Stomach (tissue), 8 donors: ENCODE measurements at regions not wholly inside any gene's neighbourhood (a gene's known extent, or its start where the extent isn't known, plus 50 kb on each side); places are given as distances from the start of the nearest gene placed in this dataset.

Source experiments
- DNase-seq, 2 donors: peaks; one replicate each; pipeline versions ENCODE4 v3.0.0 to v3.0.0-alpha.2; 2013 to 2019
- H3K27ac ChIP-seq, 5 donors: fragments of 200-600 bp in 4 of 5; sonication (generic) in 4 of 5; one replicate each; pipeline ENCODE4 v1.5.1; 2013 to 2019; ENCODE audit warnings: mild to moderate bottlenecking in 1 of 5, moderate library complexity in 1 of 5
- H3K27me3 ChIP-seq, 3 donors: fragments of 200-600 bp; sonication (generic); one replicate each; pipeline ENCODE4 v1.5.1; 2017 to 2019; ENCODE audit warnings: mixed run types in 1 of 3
- H3K36me3 ChIP-seq, 4 donors: fragments of 200-600 bp; sonication (generic); 1 replicate in 3 of 4; 2 replicates in 1 of 4; pipeline ENCODE4 v1.5.1; 2016 to 2019
- H3K4me1 ChIP-seq, 4 donors: fragments of 200-600 bp; sonication (generic); one replicate each; pipeline ENCODE4 v1.5.1; 2016 to 2019
- H3K4me3 ChIP-seq, 4 donors: fragments of 200-600 bp; sonication (generic) in 3 of 4; one replicate each; pipeline ENCODE4 v1.5.1; 2016 to 2019; ENCODE audit warnings: mild to moderate bottlenecking in 1 of 4
- H3K9me3 ChIP-seq, 4 donors: fragments of 200-600 bp; sonication (generic); one replicate each; pipeline ENCODE4 v1.5.1; 2016 to 2019
- EP300 ChIP-seq: sonication (generic); formaldehyde crosslinking; IDR thresholded peaks from one replicate; pipeline ENCODE4 v1.6.1; 2017; ENCODE audit warnings: antibody characterized with exemption
- POLR2A ChIP-seq, 4 donors: fragments of 450-650 bp; IDR thresholded peaks; one replicate each; pipeline ENCODE4 v1.6.1; 2016; ENCODE audit warnings: antibody characterized with exemption in 4 of 4, control low read depth in 2 of 4, mild to moderate bottlenecking in 1 of 4, moderate library complexity in 1 of 4
- POLR2AphosphoS5 ChIP-seq, 3 donors: sonication (generic); formaldehyde crosslinking; IDR thresholded peaks; one replicate each; pipeline ENCODE4 v1.6.1; 2016; ENCODE audit warnings: antibody characterized with exemption in 3 of 3
- WGBS, 5 donors: extraction: QIAGEN DNeasy Blood & Tissue Kit in 3 of 5; methylation state at CpG; one replicate each; pipeline versions ENCODE4 v1.1.5 to v1.1.7; 2013 to 2018; 5-methylcytosine and 5-hydroxymethylcytosine counted together
- intact Hi-C: fragments of 100-400 bp; cut with DNase I; formaldehyde crosslinking; loops from one replicate; pipeline ENCODE4 v1.15.1; 2023; ENCODE audit warnings: low total_unique reads
- TF ChIP-seq, protein P1 (sequence below), 7 experiments: fragments of 450-650 bp in 4 of 7; fragments of 200-600 bp in 3 of 7; sonication (generic) in 3 of 7; IDR thresholded peaks; one replicate each; pipeline ENCODE4 v1.5.1; 2016 to 2019; ENCODE audit warnings: antibody characterized with exemption in 7 of 7, control low read depth in 2 of 7, mild to moderate bottlenecking in 1 of 7
- donor health status: healthy with polysubstance abuse.
- donor health status: Bipolar disorder and iron deficiency.
- donor health status: healthy.

DNA sequence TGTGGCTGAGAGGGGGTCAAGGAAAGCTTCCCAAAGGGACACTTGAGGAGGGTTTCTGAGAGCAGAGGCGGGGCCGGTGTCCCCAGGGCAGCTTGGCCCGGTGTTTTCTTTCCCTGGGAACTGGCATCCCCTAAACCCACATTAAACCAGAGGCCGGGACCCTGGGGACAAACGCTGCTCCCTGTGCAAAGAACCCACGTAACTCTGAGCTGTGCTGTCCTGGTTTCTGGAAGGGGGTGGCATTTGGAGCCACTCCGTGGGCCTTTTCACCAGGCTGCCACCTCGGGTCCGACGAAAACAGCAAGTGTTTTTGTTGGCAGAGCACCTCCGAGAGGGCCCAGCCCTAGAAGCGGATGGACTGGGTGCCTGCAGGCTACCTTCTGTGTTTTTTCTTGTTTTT, 100.2 kb upstream of the ANO1 start:
- Histone ChIP-seq H3K4me3 (no peak overlapping the region), H3K4me1 (no peaks in the 10 kb centered on the region), H3K27me3 (peaks cover 0 to 77% (median 0%) of the 10 kb centered on the region in 3 donors), H3K36me3 (no peaks in the 10 kb centered on the region), H3K9me3 (no peaks in the 10 kb centered on the region), H3K27ac (no peak overlapping the region)
- WGBS, 5 donors: 74 to 95% (median 91%) methylated on average over 12 of the region's 12 CpGs
- intact Hi-C loops: no loop called here
- no peak for TF ChIP-seq POLR2A (IDR thresholded peaks at IDR 0.05)
- no peak for TF ChIP-seq POLR2AphosphoS5 (IDR thresholded peaks at IDR 0.05)
- TF ChIP-seq, protein P1, sequence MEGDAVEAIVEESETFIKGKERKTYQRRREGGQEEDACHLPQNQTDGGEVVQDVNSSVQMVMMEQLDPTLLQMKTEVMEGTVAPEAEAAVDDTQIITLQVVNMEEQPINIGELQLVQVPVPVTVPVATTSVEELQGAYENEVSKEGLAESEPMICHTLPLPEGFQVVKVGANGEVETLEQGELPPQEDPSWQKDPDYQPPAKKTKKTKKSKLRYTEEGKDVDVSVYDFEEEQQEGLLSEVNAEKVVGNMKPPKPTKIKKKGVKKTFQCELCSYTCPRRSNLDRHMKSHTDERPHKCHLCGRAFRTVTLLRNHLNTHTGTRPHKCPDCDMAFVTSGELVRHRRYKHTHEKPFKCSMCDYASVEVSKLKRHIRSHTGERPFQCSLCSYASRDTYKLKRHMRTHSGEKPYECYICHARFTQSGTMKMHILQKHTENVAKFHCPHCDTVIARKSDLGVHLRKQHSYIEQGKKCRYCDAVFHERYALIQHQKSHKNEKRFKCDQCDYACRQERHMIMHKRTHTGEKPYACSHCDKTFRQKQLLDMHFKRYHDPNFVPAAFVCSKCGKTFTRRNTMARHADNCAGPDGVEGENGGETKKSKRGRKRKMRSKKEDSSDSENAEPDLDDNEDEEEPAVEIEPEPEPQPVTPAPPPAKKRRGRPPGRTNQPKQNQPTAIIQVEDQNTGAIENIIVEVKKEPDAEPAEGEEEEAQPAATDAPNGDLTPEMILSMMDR (IDR thresholded peaks at IDR 0.05): no peak
- TF ChIP-seq EP300: no peak
- no peak for DNase-seq

DNA sequence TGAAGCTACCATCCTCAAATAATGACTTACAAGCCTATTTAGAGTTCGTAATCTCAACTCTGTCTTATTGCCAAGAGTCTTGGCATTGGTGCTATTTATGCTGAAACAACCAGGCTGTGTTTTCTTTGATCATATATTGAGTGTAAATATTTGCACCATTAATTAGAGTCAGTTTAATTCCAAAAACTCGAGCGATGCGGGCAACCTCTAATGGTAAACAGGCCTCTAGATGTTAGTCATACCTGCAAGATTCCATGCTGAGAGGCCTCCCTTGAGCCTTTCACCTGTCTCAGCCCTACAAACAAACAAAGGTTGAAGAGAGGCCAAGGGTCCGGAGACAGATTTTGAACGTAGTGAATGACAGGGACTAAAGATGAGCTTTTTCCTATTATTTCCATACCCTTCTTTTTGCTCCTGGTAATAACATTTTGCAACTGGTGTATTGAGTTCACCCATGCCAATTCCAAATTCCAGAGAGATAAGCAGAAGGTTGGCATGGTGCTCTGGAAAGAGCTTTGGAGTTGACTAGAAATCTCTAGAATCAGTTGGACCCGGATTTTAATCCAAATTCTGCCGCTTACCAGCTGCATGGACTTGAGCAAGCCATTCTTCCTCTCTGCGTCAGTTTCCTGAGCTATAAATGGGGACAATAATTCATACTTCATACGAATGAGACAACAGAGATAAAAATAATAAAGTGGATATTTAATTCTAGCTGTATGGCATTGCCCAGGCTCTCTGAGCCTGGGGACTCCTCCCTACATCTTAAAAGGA, 99.1 kb upstream of the ANO1 start:
- no peak for DNase-seq
- Histone ChIP-seq H3K27me3 (peaks cover 0 to 88% (median 4%) of the 10 kb centered on the region in 3 donors), H3K27ac (no peak overlapping the region), H3K36me3 (no peaks in the 10 kb centered on the region), H3K4me1 (no peaks in the 10 kb centered on the region), H3K9me3 (no peaks in the 10 kb centered on the region), H3K4me3 (no peak overlapping the region)
- WGBS, 5 donors: 36 to 50% (median 38%) methylated on average over 10 of the region's 10 CpGs
- intact Hi-C loops: no loop called here
- TF ChIP-seq POLR2A (IDR thresholded peaks at IDR 0.05) (no peak), POLR2AphosphoS5 (IDR thresholded peaks at IDR 0.05) (no peak), EP300 (no peak)
- TF ChIP-seq, protein P1 (IDR thresholded peaks at IDR 0.05): no peak

DNA sequence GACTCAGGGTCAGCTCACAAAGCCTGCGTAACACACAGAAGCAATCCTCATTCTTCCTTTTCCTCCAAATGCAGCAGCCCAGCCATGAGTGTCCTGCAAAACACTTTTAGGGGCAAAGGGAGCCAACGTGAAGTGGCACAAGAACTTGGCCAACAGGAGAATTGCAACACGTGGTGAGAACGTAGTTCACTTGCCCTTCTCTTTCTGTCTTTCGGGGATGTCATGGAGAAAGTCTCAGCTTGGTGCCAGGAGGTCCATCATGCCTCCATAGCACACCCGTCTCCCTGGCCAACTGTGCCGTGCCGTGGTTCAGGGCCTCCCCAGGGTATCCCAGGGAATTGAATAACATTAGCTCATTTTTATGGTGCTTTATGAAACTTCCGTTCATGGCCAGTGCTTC, 98.5 kb upstream of the ANO1 start:
- H3K27me3 ChIP-seq: peaks cover 3 to 89% (median 10%) of the 10 kb centered on the region in 3 donors
- no peak overlapping the region for H3K27ac ChIP-seq
- peaks cover 0 to 4% (median 1%) of the 10 kb centered on the region in 4 donors for H3K4me1 ChIP-seq
- H3K36me3 ChIP-seq: no peaks in the 10 kb centered on the region
- no peaks in the 10 kb centered on the region for H3K9me3 ChIP-seq
- intact Hi-C loops: no loop called here
- DNase-seq: no peak
- H3K4me3 ChIP-seq: no peak overlapping the region
- TF ChIP-seq EP300: no peak
- no peak for TF ChIP-seq POLR2AphosphoS5 (IDR thresholded peaks at IDR 0.05)
- TF ChIP-seq, protein P1 (IDR thresholded peaks at IDR 0.05): no peak
- 73 to 88% (median 81%) methylated on average over 9 of the region's 9 CpGs for WGBS, 5 donors

DNA sequence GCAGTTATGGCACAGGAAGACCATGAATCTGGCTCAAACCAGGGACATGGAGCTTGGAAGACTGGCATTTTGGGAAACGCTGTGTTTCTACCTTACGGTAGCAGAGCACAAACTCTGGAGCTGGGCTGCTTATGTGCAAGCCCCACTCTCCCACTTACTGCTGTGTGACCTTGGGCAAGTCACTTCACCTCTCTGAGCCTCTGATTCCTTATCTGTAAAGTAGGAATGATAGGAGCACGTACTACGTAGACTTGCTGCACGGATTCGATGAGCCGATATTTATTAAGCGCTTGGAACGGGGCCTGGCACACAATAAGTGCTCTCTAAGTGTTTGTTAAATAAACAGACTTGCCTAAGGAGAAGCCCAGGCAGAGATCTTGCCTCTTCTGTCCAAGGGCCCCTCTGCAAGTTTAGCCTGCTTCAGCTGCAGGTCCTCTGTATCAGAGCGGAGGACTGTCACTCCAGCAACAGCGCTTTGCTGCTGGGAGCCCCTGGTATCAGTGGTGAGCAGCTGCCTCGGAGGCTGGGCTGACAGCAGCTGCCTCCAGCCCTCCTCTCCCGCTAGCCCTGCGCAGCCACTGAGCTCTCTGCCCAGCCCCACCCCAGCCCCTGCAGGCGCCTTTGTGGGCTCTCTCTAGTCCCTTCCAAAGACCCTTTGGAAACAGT, 96.9 kb upstream of the ANO1 start:
- H3K9me3 ChIP-seq: no peaks in the 10 kb centered on the region
- H3K36me3 ChIP-seq: no peaks in the 10 kb centered on the region
- peak in 1 of 2 donors; percentile 49 for DNase-seq
- TF ChIP-seq EP300 (no peak), POLR2AphosphoS5 (IDR thresholded peaks at IDR 0.05) (no peak), POLR2A (IDR thresholded peaks at IDR 0.05) (no peak)
- TF ChIP-seq, protein P1 (IDR thresholded peaks at IDR 0.05): no peak
- H3K4me1 ChIP-seq: peaks cover 5 to 18% (median 16%) of the 10 kb centered on the region in 4 donors
- H3K27me3 ChIP-seq: peaks cover 19 to 92% (median 26%) of the 10 kb centered on the region in 3 donors
- no peak overlapping the region for H3K4me3 ChIP-seq
- 45 to 58% (median 56%) methylated on average over 9 to 15 of the region's 15 CpGs for WGBS, 5 donors
- no peak overlapping the region for H3K27ac ChIP-seq
- intact Hi-C loops: no loop called here
